Transverse colon (tissue), 4 donors: ENCODE measurements at regions not wholly inside any gene's neighbourhood (a gene's known extent, or its start where the extent isn't known, plus 50 kb on each side); places are given as distances from the start of the nearest gene placed in this dataset.
"Not testable (repeated sequence)": the region's sequence is repeated elsewhere in the genome, so short reads cannot be mapped to it uniquely, and the experiment has no call there.

ENCODE experiments used
- DNase-seq: peaks from one replicate; pipeline ENCODE4 v3.0.0-alpha.2; 2019
- H3K27ac ChIP-seq, 4 donors: fragments of 200-600 bp; sonication (generic); 2 replicates each; pipeline ENCODE4 v1.5.1; 2016 to 2018; ENCODE audit warnings: inconsistent platforms in 4 of 4
- H3K27me3 ChIP-seq: fragments of 200-600 bp; sonication (generic); 2 replicates; pipeline ENCODE4 v1.5.1; 2017; ENCODE audit warnings: inconsistent platforms
- H3K36me3 ChIP-seq, 4 donors: fragments of 200-600 bp; sonication (generic); 2 replicates each; pipeline ENCODE4 v1.5.1; 2017 to 2019; ENCODE audit warnings: inconsistent platforms in 4 of 4
- H3K4me1 ChIP-seq, 4 donors: fragments of 200-600 bp; sonication (generic); 2 replicates each; pipeline ENCODE4 v1.5.1; 2017 to 2020; ENCODE audit warnings: inconsistent platforms in 4 of 4
- H3K4me3 ChIP-seq, 4 donors: fragments of 200-600 bp; sonication (generic); 1 replicate in 1 of 4; 2 replicates in 3 of 4; pipeline versions ENCODE4 v1.5.1 to v1.6.1; 2017 to 2019; ENCODE audit warnings: inconsistent platforms in 4 of 4
- H3K9me3 ChIP-seq, 2 donors: fragments of 200-600 bp; sonication (generic); 2 replicates each; pipeline ENCODE4 v1.5.1; 2017 to 2019; ENCODE audit warnings: inconsistent platforms in 2 of 2
- CTCF ChIP-seq, 5 experiments: fragments of 200-600 bp in 3 of 5; fragments of 450-650 bp in 2 of 5; sonication (generic) in 3 of 5; IDR thresholded peaks; 1 replicate in 2 of 5; 2 replicates in 3 of 5; pipeline ENCODE4 v1.5.1; 2016 to 2017; ENCODE audit warnings: antibody characterized with exemption in 5 of 5, inconsistent platforms in 3 of 5, mild to moderate bottlenecking in 2 of 5, moderate library complexity in 1 of 5
- EP300 ChIP-seq: sonication (generic); formaldehyde crosslinking; IDR thresholded peaks from one replicate; pipeline ENCODE4 v1.6.1; 2017; ENCODE audit warnings: antibody characterized with exemption, low read depth
- POLR2A ChIP-seq: fragments of 450-650 bp; IDR thresholded peaks from one replicate; pipeline ENCODE4 v1.6.1; 2016; ENCODE audit warnings: antibody characterized with exemption, mild to moderate bottlenecking, moderate library complexity
- POLR2AphosphoS5 ChIP-seq, 3 donors: sonication (generic); formaldehyde crosslinking; IDR thresholded peaks; one replicate each; pipeline ENCODE4 v1.6.1; 2016; ENCODE audit warnings: antibody characterized with exemption in 3 of 3
- WGBS, 2 donors: methylation state at CpG; one replicate each; pipeline ENCODE4 v1.1.5; 2018; ENCODE audit warnings: low coverage in 1 of 2; 5-methylcytosine and 5-hydroxymethylcytosine counted together
- in situ Hi-C, 4 donors: fragments of 200-750 bp; cut with MboI; loops; one replicate each; pipeline versions ENCODE4 v1.15.0 to v1.15.1; 2017; ENCODE audit warnings: low sequenced_read_pairs in 3 of 4, low pct_ligation_motif_present in 1 of 4, low pct_unique_long_range_greater_than_20kb in 1 of 4
- intact Hi-C: fragments of 100-400 bp; cut with DNase I; formaldehyde crosslinking; loops from one replicate; pipeline ENCODE4 v1.15.1; 2023; ENCODE audit warnings: low total_unique reads

- 60 to 65% methylated on average over 1 to 3 of the region's 3 CpGs for WGBS, 2 donors
- in situ Hi-C loops: no loop called here
- no peak for DNase-seq
These were observed 951.3 kb downstream of the TSN start for GRCh38 chr2:122706757-122707223.

GRCh38 chr2:122707224-122707824 lies 951.9 kb downstream of the TSN start:
- no peak for TF ChIP-seq POLR2AphosphoS5 (IDR thresholded peaks at IDR 0.05)
- no peak for TF ChIP-seq CTCF (IDR thresholded peaks at IDR 0.05)
- no peak for TF ChIP-seq EP300
- TF ChIP-seq POLR2A: no peak
- Histone ChIP-seq H3K4me3 (no peak overlapping the region), H3K36me3 (no peaks in the 10 kb centered on the region), H3K4me1 (peaks cover 0 to 3% (median 0%) of the 10 kb centered on the region in 4 donors), H3K9me3 (no peaks in the 10 kb centered on the region), H3K27me3 (no peaks in the 10 kb centered on the region), H3K27ac (peak overlapping the region in 1 of 4 donors; percentile 2)
- intact Hi-C loops (no loop called here), in situ Hi-C loops (no loop called here)
- DNase-seq: no peak
- 29% methylated on average over 1 of the region's 1 CpG; no CpG with 5 or more reads in 1 of the 2 donors for WGBS, 2 donors

More at GRCh38 chr2:122706757-122707223, 951.3 kb downstream of the TSN start:
- TF ChIP-seq EP300 (no peak), CTCF (IDR thresholded peaks at IDR 0.05) (no peak)
- Histone ChIP-seq H3K27me3 (no peaks in the 10 kb centered on the region), H3K36me3 (no peaks in the 10 kb centered on the region), H3K9me3 (no peaks in the 10 kb centered on the region), H3K27ac (peak overlapping the region in 1 of 4 donors; percentile 2), H3K4me3 (no peak overlapping the region), H3K4me1 (peaks cover 0 to 3% (median 0%) of the 10 kb centered on the region in 4 donors)
- intact Hi-C loops: no loop called here

GRCh38 chr2:122710049-122710448 lies 954.6 kb downstream of the TSN start:
- TF ChIP-seq EP300 (no peak), POLR2A (no peak)
- no peak overlapping the region for H3K4me3 ChIP-seq
- H3K4me1 ChIP-seq: peaks cover 0 to 3% (median 0%) of the 10 kb centered on the region in 4 donors
- in situ Hi-C loops: no loop called here
- no peaks in the 10 kb centered on the region for H3K9me3 ChIP-seq
- no peak overlapping the region for H3K27ac ChIP-seq
- intact Hi-C loops: loop anchor here (5.0 kb wide), 1 partner anchor 1547 kb away; no protein-coding TSS in a partner anchor
- WGBS, 2 donors: 57 to 63% methylated on average over 6 of the region's 6 CpGs
- DNase-seq: no peak
- H3K36me3 ChIP-seq: no peaks in the 10 kb centered on the region
- no peaks in the 10 kb centered on the region for H3K27me3 ChIP-seq

- Histone ChIP-seq H3K4me1 (no peaks in the 10 kb centered on the region), H3K27me3 (no peaks in the 10 kb centered on the region), H3K27ac (no peak overlapping the region), H3K4me3 (no peak overlapping the region), H3K9me3 (no peaks in the 10 kb centered on the region), H3K36me3 (no peaks in the 10 kb centered on the region)
- WGBS, 2 donors: 66 to 77% methylated on average over 2 of the region's 2 CpGs
- TF ChIP-seq CTCF (IDR thresholded peaks at IDR 0.05): no peak
- no peak for TF ChIP-seq POLR2A
- TF ChIP-seq EP300: no peak
- TF ChIP-seq POLR2AphosphoS5 (IDR thresholded peaks at IDR 0.05): no peak
- DNase-seq: no peak
- in situ Hi-C loops: no loop called here
- intact Hi-C loops: loop anchor here (5.0 kb wide), 1 partner anchor 1544 kb away; no protein-coding TSS in a partner anchor
These were observed 958.3 kb downstream of the TSN start for GRCh38 chr2:122713800-122714199.

- H3K9me3 ChIP-seq, H3K4me3 ChIP-seq, intact Hi-C loops, H3K36me3 ChIP-seq, in situ Hi-C loops, H3K4me1 ChIP-seq, H3K27me3 ChIP-seq: not testable (repeated sequence)
- WGBS, 2 donors: 60% methylated on average over 4 of the region's 4 CpGs; no CpG with 5 or more reads in 1 of the 2 donors
- DNase-seq: peak; percentile 78
- TF ChIP-seq CTCF (IDR thresholded peaks at IDR 0.05) (peak in 2 of 5 experiments; percentile 20 to 26), EP300 (peak; percentile 57)
- H3K27ac ChIP-seq: peak overlapping the region in 3 of 4 donors; percentile 52 to 63 (median 60)
These were observed 965.4 kb downstream of the TSN start for GRCh38 chr2:122720822-122721221.
